Activated CD4-positive, alpha-beta T cell treated with anti-CD3 and anti-CD28 coated beads, Interleukin-2, amount 50 U/mL, for 24 hours (primary cell): ENCODE measurements at regions not wholly inside any gene's neighbourhood (a gene's known extent, or its start where the extent isn't known, plus 50 kb on each side); places are given as distances from the start of the nearest gene placed in this dataset.

ENCODE experiments used
- DNase-seq, 2 donors: peaks; one replicate each; pipeline ENCODE4 v3.0.0-alpha.2; 2020; ENCODE audit warnings: low read depth in 1 of 2, low spot score in 1 of 2

- DNase-seq, result no peak
These were observed 292.4 kb upstream of the AKR1E2 start for GRCh38 chr10:4533621-4534020.

- no peak for DNase-seq
These were observed 293.0 kb upstream of the AKR1E2 start for GRCh38 chr10:4532976-4533375.

- no peak for DNase-seq
These were observed 293.5 kb upstream of the AKR1E2 start for GRCh38 chr10:4532467-4532866.

DNA sequence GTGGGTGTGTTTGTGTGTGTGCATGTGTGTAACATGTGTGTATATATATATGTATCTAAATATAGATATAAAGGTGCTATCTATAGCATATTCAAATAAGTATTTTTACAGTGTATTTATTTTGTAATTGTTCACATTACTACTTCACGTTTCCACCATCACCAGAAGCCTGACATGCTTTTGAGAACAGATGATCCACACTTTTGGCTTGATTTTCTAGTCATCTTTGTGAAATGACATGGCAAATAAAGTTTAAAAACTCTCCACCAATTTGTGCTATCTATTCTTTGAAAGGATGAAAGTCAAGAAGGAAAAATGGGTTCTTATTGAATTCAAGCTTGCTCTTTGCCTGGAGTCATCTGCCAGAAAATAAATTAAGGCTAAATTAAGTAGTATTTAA, 294.0 kb upstream of the AKR1E2 start:
- no peak for DNase-seq

DNA sequence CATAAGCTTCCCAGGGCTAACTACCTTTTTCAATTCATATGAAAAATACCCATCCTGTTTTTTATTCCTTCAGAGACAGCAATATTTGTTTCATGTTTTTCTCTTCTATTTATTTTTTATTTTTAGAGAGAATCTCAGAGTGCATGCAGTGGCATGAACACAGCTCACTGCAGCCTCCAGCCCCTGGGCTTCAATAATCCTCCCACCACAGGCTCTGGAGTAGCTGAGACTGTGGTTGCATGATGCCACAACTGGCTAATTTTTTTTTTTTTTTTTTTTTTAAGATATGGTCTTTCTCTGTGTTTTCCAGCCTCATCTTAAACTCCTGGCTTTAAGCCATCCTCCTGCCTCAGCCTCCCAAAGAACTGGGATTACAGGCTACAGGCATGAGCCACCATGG, 296.7 kb upstream of the AKR1E2 start:
- DNase-seq, result no peak

DNA sequence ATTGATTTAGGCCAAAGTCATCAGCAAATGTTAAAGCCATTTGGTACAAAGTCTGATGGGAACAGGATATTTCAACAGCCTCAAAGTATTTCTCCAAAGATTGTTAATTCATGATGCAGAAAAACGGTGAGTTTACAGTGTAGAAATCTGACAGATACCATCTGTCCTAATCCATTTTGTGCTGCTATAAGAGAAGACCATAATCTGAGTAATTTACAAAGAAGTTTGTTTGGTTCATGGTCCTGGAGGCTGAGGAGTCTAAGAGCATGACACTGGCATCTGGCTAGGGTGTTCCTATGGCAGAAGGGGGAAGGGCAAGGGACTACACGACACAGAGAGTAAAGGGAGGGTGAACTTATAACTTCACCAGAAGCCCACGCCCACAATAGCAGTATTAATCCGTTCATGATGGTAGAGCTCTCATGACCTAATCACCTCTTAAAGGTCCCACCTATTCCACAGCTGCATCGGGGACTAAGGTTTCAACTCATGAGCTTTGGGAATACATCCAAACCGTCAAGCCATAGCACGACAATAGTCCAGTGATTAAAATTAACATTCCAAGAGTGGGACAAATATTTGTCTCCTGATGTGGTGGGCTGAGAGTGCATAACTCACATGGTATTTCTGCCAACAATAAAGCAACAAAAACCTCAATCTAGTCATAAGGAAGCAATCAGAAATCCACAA, 298.6 kb upstream of the AKR1E2 start:
- DNase-seq, result no peak

GRCh38 chr10:4526311-4526731, 299.7 kb upstream of the AKR1E2 start:
- no peak for DNase-seq

- DNase-seq, result no peak
These were observed 300.9 kb upstream of the AKR1E2 start for GRCh38 chr10:4525103-4525502.

DNA sequence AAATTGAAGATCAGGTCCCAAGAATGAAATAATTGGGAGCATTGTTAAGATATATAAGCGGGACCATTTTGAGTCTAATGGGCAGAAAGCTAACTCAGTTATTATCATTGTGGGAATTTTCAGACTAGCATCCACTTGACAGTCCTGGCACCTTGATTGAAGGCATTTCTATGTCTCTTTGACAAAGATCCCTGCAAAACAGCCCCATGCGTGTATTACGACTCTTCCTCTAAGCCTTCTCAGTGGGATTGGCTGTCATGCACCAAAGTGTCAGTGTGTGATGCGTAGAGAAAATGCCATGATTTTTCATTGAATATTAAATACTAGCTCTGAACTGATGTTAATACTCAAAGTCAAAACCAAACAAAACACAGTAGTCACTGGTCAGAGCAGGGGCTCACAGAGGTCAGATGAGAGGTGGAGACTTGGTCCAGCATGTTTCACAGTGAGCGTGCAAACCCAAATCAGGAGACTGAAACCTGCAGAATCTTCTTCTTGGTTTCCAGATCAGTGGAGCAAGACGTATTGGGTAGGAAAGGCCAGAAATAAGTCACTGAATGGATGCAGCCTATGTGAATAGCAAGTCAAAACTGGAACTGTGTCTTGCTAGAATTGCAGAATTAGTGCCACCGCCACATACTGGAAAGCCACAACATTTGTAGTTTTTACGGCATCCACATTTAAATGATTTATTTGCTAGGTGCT, 303.6 kb upstream of the AKR1E2 start:
- DNase-seq, result no peak

DNA sequence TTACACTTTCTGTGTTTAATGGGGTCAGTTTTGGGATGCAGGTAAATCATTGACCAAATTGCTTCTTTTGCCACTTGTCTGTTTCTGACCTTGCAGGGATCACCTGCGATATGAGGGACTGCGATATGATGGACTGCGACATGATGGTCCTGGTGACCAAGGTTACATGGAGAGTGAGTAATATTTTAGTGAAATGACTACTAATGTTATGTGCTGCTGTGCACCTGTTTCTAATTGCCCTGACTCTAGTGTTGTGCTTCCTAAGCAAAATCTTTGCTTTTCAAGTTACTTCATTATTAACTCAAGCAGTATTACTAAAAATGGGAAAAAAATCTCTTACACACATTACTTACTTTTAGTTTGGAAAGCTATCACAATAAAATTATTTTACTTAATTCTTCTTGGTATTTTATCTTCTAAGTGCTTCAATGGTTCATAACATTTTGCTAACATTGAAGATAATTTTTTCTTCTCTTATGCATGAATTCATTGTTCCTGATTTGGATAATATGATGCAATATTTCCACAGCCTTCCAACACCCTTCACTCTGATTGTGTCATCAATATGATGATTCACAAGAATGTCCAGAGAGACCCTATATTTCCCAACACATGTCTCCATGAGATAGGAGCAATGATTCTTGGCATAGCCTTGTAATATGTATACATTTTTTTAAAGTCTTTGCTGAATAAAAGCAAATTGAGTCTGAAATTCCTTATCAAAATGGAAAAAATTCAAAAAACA, 306.2 kb upstream of the AKR1E2 start:
- DNase-seq, result no peak

DNA sequence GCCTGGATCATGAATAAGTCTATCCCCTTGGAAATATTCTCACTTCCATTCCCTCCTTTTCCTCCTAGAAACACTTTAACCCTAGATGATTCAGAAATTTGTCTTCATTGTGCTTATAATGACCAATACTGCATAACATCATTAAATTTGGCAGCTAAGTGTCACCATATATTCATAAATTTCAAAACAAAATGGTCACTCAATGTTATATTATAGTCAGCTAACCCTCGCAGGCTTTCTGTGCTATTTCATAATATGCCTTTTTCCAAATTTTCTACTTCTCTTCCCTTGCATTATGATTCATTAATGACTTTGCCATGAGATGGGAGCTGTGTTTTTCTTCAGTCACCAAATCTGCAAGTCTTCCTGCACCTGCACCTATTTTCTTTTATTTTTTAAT, 308.3 kb upstream of the AKR1E2 start:
- no peak for DNase-seq

DNA sequence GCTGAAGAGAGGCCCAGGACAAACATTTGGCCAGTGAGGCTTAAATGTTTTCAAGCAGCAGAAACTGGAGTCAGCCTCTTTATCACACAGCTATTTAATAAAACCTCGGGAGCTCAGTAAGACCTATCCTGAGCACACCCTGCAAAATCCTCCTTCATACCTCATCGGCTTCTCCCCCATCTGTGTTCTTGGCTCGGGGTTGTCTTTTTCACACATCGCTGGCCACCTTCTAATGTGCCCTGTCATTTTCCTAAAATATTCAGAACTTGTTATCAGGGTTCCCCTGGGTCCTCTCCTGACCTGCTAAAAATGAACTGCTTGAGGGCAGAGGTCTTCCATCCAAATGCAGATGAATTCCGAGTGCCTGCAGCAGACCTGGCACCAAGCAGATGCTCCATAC, 310.3 kb upstream of the AKR1E2 start:
- no peak for DNase-seq

GRCh38 chr10:4514445-4515108, 311.4 kb upstream of the AKR1E2 start:
- DNase-seq, result no peak

DNA sequence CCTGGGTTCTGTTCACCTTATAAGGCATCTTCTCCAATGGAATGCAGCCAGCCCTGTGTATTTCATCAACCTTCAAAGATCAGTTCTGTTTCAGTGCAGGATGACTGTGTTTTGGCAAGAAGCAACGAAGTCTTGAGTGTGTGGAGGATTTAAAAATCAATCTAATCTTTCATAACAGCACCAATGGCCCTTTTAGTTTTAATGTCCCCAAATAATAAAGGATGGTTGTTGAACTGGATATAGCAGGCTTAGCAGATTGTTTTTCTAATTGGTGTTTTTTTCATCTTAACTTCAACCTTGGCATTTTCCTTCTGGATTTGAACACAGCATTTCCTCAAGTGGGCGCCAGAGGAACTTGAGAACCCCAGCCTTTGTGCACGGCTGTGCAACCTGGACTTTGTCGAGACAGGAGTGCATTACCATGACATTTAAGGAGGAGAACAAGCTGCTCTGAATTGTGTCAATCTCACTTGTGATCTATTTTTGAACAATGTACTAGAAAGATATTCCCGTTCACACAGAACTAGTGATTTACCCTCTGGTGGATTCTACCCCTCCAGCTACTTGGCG, 313.3 kb upstream of the AKR1E2 start:
- DNase-seq, result no peak

DNA sequence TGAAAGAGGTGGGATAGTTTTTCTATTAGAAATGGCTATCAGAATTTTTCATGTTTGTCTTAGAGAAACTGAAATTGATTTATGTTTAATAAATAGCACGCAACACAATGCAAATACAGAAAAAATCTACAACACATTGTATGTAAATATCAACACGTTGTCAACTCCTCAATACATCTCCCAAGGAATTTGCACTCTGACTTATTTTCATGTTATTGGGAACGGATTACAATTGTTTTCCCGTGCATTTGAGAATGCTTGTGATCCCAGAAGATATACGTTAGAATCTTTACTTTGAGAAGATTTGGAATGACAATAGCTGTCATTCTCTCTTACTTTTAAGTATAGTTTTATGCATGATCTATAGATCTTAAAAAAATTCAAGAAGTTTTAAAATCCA, 313.8 kb upstream of the AKR1E2 start:
- DNase-seq, result no peak

GRCh38 chr10:4511509-4511908, 314.5 kb upstream of the AKR1E2 start:
- DNase-seq, result no peak

GRCh38 chr10:4509405-4509804, 316.6 kb upstream of the AKR1E2 start:
- DNase-seq, result no peak

DNA sequence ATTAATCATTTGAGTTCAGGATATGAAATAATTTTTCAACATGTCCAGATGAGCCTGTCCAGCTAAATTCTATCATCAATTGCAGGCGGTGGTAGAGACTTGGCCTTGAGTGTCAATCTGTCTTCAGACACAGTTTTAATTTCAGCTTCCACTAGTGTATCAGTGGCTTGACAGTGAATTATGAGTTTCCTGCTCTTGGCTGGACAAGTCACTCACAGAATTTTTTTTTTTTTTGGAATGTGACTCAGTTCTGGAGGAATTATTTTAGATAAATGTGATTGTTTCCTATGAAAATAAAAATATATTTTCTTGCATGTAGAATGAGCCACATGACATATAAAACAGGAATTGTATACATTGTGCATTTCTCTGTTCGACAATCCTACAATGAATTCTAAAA, 319.9 kb upstream of the AKR1E2 start:
- no peak for DNase-seq

DNA sequence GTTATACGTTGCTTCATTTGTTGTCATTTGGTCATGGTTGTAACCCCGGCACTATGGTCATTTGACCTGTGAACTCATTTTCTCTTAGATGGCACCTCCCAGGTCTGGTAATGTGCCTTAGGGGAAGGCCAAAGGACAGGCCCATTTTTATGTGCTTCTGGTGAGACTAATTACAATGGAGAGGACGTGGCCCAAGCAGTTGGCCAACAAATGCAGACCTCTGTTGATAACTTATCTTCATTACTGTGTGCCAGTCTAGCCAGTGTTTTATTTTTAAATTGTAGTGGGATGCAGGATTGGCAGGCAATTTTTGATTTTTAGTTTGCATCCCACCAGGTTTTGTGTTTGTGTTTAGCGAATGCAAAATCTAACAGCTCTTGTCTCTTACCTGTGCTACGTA, 321.5 kb upstream of the AKR1E2 start:
- no peak for DNase-seq

DNA sequence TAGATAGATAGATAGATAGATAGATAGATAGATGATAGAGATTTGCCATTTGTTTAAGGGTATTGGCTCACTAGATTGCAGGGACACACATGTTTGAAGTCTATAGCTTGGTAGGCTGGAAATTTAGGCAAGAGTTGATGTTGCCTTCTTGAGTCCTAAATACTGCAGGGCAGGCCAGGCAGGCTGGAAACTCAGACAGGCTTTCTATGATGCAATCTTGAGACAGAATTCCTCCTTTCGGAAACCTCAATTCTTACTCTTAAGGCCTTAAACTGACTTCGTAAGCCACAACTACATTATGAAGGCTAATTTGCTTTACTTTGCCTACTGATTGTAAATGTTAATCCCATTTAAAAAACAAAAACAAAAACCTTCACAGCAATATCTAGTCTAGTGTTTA, 322.9 kb upstream of the AKR1E2 start:
- DNase-seq, result no peak

DNA sequence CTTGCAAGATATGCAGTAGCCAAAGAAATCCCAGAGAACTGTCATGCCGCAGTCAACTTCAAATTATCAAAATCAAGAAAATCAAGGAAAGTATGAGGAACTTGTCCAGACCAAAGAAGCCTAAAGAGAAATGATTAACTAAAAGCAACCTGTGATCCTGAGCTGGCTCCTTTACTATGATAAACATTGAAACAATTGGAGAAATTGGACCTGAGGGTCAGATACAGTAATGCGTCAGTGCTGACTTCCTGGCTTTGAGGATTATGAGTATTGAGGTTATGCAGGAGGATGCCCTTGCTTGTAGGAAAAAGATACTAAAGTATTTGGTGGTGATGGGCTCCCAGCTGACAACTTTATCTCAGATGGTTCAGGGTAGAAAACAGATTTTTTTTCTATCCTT, 324.7 kb upstream of the AKR1E2 start:
- no peak for DNase-seq
